Erythroblast (primary cell): ENCODE measurements at regions not wholly inside any gene's neighbourhood (a gene's known extent, or its start where the extent isn't known, plus 50 kb on each side); places are given as distances from the start of the nearest gene placed in this dataset.

Experiments used
- DNase-seq, 2 experiments: peaks; one replicate each; lab custom pipeline; 2025; lab: John Stamatoyannopoulos, UW
- GATA1 ChIP-seq: IDR thresholded peaks from 2 replicates; pipeline ENCODE4 v1.6.1; 2011; ENCODE audit warnings: low read depth, mild to moderate bottlenecking, control low read depth, low read length, moderate library complexity
- POLR2A ChIP-seq: IDR thresholded peaks from 2 replicates; pipeline ENCODE4 v1.6.1; 2011; ENCODE audit warnings: mild to moderate bottlenecking, low read length

GRCh38 chr3:127408022-127408683, 120.3 kb upstream of the PRR20G start:
- DNase-seq, result no peak

GRCh38 chr3:127407026-127407939, 119.4 kb upstream of the PRR20G start:
- no peak for TF ChIP-seq POLR2A
- TF ChIP-seq GATA1, result no peak
- DNase-seq, result no peak

More at GRCh38 chr3:127408022-127408683, 120.3 kb upstream of the PRR20G start:
- TF ChIP-seq GATA1 (no peak), POLR2A (no peak)

GRCh38 chr3:127406309-127407025, 118.6 kb upstream of the PRR20G start:
- DNase-seq, result peak; percentile 25 to 35
- TF ChIP-seq POLR2A (no peak), GATA1 (no peak)

- no peak for DNase-seq
- TF ChIP-seq GATA1 (no peak), POLR2A (no peak)
These were observed 117.9 kb upstream of the PRR20G start for GRCh38 chr3:127405791-127406190.

- TF ChIP-seq POLR2A, result no peak
- TF ChIP-seq GATA1, result no peak
- no peak for DNase-seq
These were observed 117.3 kb upstream of the PRR20G start for GRCh38 chr3:127405010-127405598.

GRCh38 chr3:127404221-127405009, 116.6 kb upstream of the PRR20G start:
- TF ChIP-seq GATA1 (no peak), POLR2A (no peak)
- DNase-seq, result no peak

GRCh38 chr3:127403795-127404194, 115.9 kb upstream of the PRR20G start:
- no peak for TF ChIP-seq GATA1
- TF ChIP-seq POLR2A, result no peak
- DNase-seq, result no peak

- no peak for DNase-seq
- no peak for TF ChIP-seq POLR2A
- no peak for TF ChIP-seq GATA1
These were observed 111.3 kb upstream of the PRR20G start for GRCh38 chr3:127399154-127399553.

GRCh38 chr3:127396473-127396872, 108.6 kb upstream of the PRR20G start:
- TF ChIP-seq POLR2A, result no peak
- TF ChIP-seq GATA1, result no peak
- DNase-seq, result no peak

GRCh38 chr3:127395663-127396355, 108.0 kb upstream of the PRR20G start:
- DNase-seq, result no peak
- TF ChIP-seq GATA1 (no peak), POLR2A (no peak)

GRCh38 chr3:127394984-127395662, 107.3 kb upstream of the PRR20G start:
- no peak for TF ChIP-seq GATA1
- no peak for TF ChIP-seq POLR2A

GRCh38 chr3:127394031-127394430, 106.2 kb upstream of the PRR20G start:
- DNase-seq, result no peak
- TF ChIP-seq GATA1 (no peak), POLR2A (no peak)

More at GRCh38 chr3:127394984-127395662, 107.3 kb upstream of the PRR20G start:
- no peak for DNase-seq
